22Rv1 (cell line): ENCODE measurements at regions not wholly inside any gene's neighbourhood (a gene's known extent, or its start where the extent isn't known, plus 50 kb on each side); places are given as distances from the start of the nearest gene placed in this dataset.
A peak's percentile ranks its signal among the peaks of the same experiment; 100 is the strongest.

Experiments used
- H3K27ac ChIP-seq: fragments of 450-650 bp; 2 replicates; pipeline ENCODE4 v1.5.1; 2017
- CTCF ChIP-seq: fragments of 450-650 bp; IDR thresholded peaks from 2 replicates; pipeline ENCODE4 v1.5.1; 2017; ENCODE audit warnings: mild to moderate bottlenecking
- ZFX ChIP-seq: fragments of 450-650 bp; IDR thresholded peaks from 2 replicates; pipeline ENCODE4 v1.6.1; 2017; ENCODE audit warnings: antibody characterized with exemption, borderline replicate concordance

GRCh38 chr2:228575897-228576296, 394.4 kb upstream of the SPHKAP start:
- TF ChIP-seq ZFX (no peak), CTCF (no peak)
- H3K27ac ChIP-seq, result no peak overlapping the region

GRCh38 chr2:228568275-228568674, 386.8 kb upstream of the SPHKAP start:
- H3K27ac ChIP-seq, result peak overlapping the region; percentile 68

GRCh38 chr2:228561816-228562215, 380.3 kb upstream of the SPHKAP start:
- no peak for TF ChIP-seq CTCF
- no peak for TF ChIP-seq ZFX
- H3K27ac ChIP-seq, result no peak overlapping the region

- no peak overlapping the region for H3K27ac ChIP-seq
- TF ChIP-seq CTCF (no peak), ZFX (no peak)
These were observed 378.4 kb upstream of the SPHKAP start for GRCh38 chr2:228559774-228560415.

- TF ChIP-seq ZFX, result no peak
- TF ChIP-seq CTCF, result no peak
- no peak overlapping the region for H3K27ac ChIP-seq
These were observed 375.2 kb upstream of the SPHKAP start for GRCh38 chr2:228556717-228557116.

GRCh38 chr2:228549441-228550007, 368.0 kb upstream of the SPHKAP start:
- no peak overlapping the region for H3K27ac ChIP-seq
- no peak for TF ChIP-seq ZFX
- no peak for TF ChIP-seq CTCF

GRCh38 chr2:228548230-228548629, 366.7 kb upstream of the SPHKAP start:
- TF ChIP-seq ZFX (no peak), CTCF (no peak)
- H3K27ac ChIP-seq, result no peak overlapping the region

- TF ChIP-seq CTCF (no peak), ZFX (no peak)
- no peak overlapping the region for H3K27ac ChIP-seq
These were observed 364.3 kb upstream of the SPHKAP start for GRCh38 chr2:228545748-228546145.
